ENCODE measurements at regions not wholly inside any gene's neighbourhood (a gene's known extent, or its start where the extent isn't known, plus 50 kb on each side); places are given as distances from the start of the nearest gene placed in this dataset.

GRCh38 chr4:184957446-184958115 is 60.7 kb upstream of the HELT start:
- DNase-seq (ENCODE audit: low read depth): no peak
- no peak for TF ChIP-seq CTCF (conservative IDR thresholded peaks at IDR 0.05; ENCODE audit: control insufficient read depth, insufficient read depth, low read depth, low read length)
- H3K4me3 ChIP-seq (ENCODE audit: control insufficient read depth, low read depth, low read length): no peak overlapping the region

- no peak for DNase-seq (ENCODE audit: low read depth)
- TF ChIP-seq CTCF (conservative IDR thresholded peaks at IDR 0.05; ENCODE audit: control insufficient read depth, insufficient read depth, low read depth, low read length): no peak
- no peak overlapping the region for H3K4me3 ChIP-seq (ENCODE audit: control insufficient read depth, low read depth, low read length)
Measured at GRCh38 chr4:184958127-184958922, 60.0 kb upstream of the HELT start.

GRCh38 chr4:184958923-184959210 is 59.4 kb upstream of the HELT start:
- no peak for DNase-seq (ENCODE audit: low read depth)
- H3K4me3 ChIP-seq (ENCODE audit: control insufficient read depth, low read depth, low read length): no peak overlapping the region
- TF ChIP-seq CTCF (conservative IDR thresholded peaks at IDR 0.05; ENCODE audit: control insufficient read depth, insufficient read depth, low read depth, low read length): no peak

GRCh38 chr4:184959309-184959708 is 59.0 kb upstream of the HELT start:
- H3K4me3 ChIP-seq (ENCODE audit: control insufficient read depth, low read depth, low read length): no peak overlapping the region
- no peak for DNase-seq (ENCODE audit: low read depth)
- TF ChIP-seq CTCF (conservative IDR thresholded peaks at IDR 0.05; ENCODE audit: control insufficient read depth, insufficient read depth, low read depth, low read length): no peak

GRCh38 chr4:184959786-184960185 is 58.5 kb upstream of the HELT start:
- DNase-seq (ENCODE audit: low read depth): no peak
- no peak overlapping the region for H3K4me3 ChIP-seq (ENCODE audit: control insufficient read depth, low read depth, low read length)
- TF ChIP-seq CTCF (conservative IDR thresholded peaks at IDR 0.05; ENCODE audit: control insufficient read depth, insufficient read depth, low read depth, low read length): no peak

GRCh38 chr4:184960505-184960971 is 57.8 kb upstream of the HELT start:
- no peak for TF ChIP-seq CTCF (conservative IDR thresholded peaks at IDR 0.05; ENCODE audit: control insufficient read depth, insufficient read depth, low read depth, low read length)
- H3K4me3 ChIP-seq (ENCODE audit: control insufficient read depth, low read depth, low read length): no peak overlapping the region
- DNase-seq (ENCODE audit: low read depth): no peak

All from fibroblast of mammary gland (primary cell).